ENCODE measurements at regions not wholly inside any gene's neighbourhood (a gene's known extent, or its start where the extent isn't known, plus 50 kb on each side); places are given as distances from the start of the nearest gene placed in this dataset.
A peak's percentile ranks its signal among the peaks of the same experiment; 100 is the strongest.

DNA sequence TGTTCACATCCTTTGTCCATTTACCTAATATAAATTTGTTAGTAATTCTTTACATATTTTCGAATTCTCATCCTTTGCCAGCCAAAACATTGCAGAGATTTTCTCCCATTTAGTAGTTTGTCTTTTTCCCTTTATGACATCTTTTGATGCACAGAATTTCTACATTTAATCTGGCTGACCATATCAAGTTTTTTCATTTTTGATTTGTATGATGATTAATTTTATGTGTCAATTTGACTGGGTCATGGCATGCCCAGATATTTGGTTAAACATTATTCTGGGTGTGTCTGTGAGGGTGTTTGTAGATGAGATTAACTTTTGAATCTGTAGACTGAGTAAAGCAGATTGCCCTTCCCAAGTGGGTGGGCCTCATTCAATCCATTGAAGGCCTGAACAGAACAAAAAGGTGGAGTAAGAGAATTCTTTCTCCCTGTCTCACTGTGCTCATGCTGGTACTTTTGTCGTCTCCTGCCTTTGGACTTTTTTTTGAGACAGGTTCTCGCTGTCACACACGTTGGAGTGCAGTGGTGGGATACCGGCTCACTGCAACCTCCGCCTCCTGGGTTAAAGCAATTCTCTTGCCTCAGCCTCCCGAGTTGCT is 72.1 kb upstream of the EPB41L1 start:
- DNase-seq (ENCODE audit: low spot score): no peak

DNA sequence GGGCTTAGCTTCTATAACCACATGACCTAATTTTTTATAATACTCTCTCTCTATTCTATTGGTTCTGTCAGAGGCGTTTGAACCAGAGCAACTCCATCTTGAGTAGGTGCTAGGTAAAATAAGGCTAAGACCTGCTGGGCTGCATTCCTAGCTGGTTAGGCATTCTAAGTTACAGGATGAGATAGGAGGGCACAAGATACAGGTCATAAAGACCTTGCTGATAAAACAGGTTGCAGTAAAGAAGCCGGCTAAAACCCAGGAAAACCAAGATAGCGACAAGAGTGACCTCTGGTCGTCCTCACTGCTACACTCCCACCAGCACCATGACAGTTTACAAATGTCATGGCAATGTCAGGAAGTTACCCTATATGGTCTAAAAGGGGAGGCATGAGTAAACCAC is 71.3 kb upstream of the EPB41L1 start:
- peak; percentile 42 for DNase-seq (ENCODE audit: low spot score)

DNA sequence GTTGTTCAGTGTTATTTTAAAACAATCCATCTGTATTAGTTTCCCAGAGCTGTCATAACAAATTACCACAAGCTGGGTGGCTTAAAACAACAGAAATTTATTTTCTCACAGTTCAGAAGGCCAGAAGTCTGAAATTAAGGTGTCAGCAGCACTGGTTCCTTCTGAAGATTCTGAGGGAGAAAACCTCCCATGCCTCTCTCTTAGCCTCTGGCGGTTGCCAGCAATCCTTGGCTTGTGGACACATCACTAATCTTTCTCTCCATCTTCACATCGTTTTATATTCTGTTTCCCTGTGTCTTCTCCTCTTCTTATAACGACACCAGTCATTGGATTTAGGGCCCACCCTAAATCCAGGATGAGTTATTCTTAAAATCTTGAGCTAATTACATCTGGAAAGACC is 70.2 kb upstream of the EPB41L1 start:
- DNase-seq (ENCODE audit: low spot score): no peak

GRCh38 chr20:36084897-36085613 is 69.5 kb upstream of the EPB41L1 start:
- DNase-seq (ENCODE audit: low spot score): no peak

GRCh38 chr20:36085686-36086267 is 68.8 kb upstream of the EPB41L1 start:
- DNase-seq (ENCODE audit: low spot score): no peak

- no peak for DNase-seq (ENCODE audit: low spot score)
These were observed 67.8 kb upstream of the EPB41L1 start for GRCh38 chr20:36086767-36087166.

DNA sequence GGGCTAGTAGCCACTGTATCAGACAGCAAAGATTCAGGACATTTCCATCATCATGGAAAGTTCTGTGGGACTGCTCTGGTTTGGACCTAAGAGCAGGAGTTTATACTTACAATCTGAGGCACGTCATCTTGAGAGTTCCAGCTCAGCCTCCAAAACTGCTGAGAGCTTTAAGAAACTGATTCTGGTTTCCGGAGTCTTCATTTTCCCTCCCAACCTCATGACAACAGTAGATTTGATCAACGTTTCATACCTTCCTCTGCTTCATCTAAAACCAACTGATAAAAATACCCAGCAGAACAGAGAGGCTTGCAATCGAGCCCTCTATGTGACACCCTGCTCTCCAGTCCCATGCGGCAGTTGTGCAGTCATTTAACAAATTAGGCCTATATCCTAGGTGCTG is 64.3 kb upstream of the EPB41L1 start:
- DNase-seq (ENCODE audit: low spot score): no peak

DNA sequence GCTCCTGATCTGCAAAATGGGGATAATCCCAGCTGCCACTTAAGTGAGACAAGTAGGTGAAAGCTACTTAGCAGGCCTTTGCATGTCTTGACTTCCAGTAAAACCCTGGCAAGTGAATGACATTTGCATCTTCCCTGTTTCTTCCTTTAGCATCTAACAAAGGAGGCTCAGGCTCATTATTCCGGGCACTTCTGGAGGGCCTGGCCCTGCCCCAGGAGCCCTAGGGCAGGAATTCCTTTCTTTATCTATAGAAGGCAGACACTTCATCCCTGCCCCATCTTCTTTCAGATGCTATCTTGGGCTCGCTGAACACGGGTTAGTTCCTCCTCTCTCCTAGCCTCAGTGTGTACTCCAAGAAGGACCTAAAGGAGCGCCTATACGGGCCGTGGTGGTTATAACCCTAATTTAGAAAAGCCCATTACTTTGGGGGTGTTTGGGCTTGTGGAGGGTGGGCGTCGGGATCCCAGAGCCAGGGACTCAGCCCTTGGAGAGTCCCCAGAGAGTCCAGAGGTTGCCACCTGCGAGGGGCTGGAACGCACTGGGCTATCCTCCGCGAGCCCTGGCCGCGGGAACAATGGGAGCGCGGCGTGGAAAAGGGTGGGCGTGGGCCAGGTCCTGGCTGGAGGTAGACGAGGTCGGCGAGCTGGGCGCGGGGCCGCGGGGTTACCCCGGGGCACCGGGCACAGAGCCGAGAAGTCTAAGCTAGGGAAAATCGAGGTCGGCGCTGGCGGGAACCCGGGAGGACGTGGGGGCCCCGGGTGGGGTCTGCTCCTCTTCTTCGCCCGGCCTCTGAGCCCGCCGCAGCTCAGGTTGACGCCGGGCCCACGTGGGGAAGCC is 62.8 kb upstream of the EPB41L1 start:
- no peak for DNase-seq (ENCODE audit: low spot score)

DNA sequence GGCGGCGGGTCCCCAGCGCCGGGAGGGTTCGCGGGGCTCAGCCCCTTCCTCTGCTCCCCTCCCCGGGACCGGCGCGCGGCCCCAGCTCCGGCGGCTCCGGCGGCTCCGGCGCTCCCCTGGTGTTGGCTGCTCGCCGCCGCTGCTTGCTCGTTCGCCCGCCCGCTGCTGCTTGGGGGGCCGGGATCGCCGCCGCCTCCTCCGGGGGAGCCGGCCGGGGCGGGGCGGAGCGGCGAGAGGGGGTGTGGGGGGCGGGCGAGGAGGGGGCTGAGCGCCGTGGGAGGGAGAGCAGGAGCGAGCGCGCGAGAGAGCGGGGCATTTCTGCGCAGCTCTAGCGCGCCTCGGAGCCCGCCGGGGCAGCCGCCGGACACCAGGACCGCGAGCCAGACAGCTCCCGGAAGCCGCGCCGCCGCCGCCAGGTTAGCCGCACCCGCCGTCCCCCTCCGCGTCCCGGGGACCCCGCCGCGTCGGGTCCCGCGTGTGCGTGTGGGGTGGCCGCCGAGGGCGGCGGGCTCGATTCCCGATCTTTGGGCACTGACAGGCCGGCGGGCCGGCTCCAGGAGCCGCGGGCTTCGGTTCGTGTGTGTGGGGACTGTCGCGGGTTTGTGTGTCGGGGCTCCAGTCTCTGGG is 62.0 kb upstream of the EPB41L1 start:
- no peak for DNase-seq (ENCODE audit: low spot score)

DNA sequence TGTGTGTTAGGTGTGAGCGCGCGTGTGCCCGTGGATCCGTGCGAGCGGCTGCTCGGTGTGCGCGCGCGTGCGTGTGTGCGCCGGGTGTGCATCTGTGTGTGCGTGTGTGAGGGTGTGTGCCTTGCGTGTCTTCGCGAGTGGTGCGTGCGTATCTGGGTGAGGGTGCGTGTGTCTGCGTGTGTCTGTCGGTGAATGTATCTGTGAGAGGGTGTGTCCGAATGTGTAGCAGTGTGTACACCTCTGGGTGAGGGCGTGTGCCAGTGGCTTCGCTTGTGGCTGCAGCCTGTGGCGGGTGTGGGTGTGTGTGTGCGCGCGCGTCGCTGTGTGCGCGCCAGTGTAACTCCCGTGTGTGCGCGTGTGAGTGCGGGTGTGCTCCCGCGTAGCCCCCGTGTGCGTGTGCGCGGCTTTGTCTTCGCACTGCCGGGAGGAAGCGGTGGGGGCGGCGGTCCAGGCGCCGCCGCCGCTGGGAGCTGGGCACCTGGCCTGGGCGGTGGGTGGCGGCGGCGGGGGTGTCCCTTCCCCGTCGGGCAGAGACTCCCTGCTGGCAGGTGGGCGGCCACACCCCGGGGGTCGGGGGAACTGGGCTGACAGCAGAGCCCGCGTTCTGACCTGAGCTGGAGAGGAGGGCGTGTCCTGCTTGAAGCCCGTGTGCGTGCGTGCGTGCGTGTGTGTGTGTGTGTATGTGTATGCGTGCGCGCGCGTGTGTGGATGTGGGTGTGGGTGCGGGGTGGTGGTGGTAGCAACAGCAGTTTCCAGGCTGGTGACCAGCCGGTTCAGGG is 61.3 kb upstream of the EPB41L1 start:
- DNase-seq (ENCODE audit: low spot score): no peak

- DNase-seq (ENCODE audit: low spot score): no peak
These were observed 60.8 kb upstream of the EPB41L1 start for GRCh38 chr20:36093804-36094145.

DNA sequence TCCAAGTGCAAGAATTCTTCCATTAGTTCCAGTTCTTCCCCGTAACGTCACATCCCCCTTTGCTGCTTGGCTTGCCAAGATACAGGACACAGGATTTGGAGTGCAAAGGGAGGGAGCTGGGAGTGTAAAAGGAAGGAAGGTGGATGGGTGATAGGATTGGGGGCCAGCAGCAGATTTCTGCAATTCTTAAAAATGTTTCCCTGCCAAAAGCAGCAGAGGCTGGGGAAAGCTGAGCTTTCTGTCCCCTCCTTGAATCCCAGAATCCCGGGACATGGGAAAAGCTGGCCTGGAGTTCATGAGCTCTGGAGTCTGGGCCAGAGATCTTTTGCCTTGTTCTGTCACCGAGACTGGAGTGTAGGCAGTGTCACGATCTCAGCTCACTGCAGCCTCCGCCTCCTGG is 60.0 kb upstream of the EPB41L1 start:
- peak; percentile 48 for DNase-seq (ENCODE audit: low spot score)

DNA sequence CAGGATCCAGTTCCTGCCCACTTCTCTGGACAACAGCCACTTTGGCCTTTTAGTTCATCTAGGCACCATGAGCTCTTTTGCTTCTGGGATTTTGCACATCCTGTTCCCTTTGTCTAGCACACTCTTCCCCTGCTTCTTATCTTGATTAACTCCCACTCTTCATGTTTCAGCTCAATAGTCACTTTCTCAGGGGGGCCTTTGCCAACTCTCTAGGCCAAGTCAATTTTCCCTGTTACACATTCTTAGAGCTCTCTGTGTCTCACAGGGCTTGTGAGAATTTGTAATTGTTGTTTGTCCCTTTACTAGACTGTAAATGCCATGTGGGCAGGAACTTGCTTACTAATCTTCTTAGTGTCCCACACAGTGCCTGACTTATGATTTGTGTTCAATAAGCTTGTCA is 58.1 kb upstream of the EPB41L1 start:
- no peak for DNase-seq (ENCODE audit: low spot score)

- peak; percentile 21 for DNase-seq (ENCODE audit: low spot score)
These were observed 57.0 kb upstream of the EPB41L1 start for GRCh38 chr20:36097337-36098151.

DNA sequence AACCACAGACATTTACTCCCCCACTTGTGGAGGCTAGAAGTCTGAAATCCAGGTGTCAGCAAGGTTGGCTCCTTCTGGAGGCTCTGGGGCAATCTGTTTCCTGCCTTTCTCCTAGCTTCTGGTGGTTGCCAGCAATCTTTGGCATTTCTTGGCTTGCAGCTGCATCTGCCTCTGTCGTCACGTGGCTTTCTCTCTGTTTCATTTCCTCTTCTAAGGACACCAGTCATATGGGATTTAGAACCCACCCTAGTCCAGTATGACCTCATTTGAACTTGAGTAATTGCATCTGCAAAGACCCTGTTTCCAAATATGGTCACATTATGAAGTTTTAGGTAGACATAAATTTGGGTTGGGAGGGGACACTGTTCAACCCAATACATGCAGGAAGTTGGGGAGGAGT is 56.2 kb upstream of the EPB41L1 start:
- peak; percentile 66 for DNase-seq (ENCODE audit: low spot score)

GRCh38 chr20:36099106-36099505 is 55.4 kb upstream of the EPB41L1 start:
- DNase-seq (ENCODE audit: low spot score): no peak

- no peak for DNase-seq (ENCODE audit: low spot score)
These were observed 53.3 kb upstream of the EPB41L1 start for GRCh38 chr20:36101192-36101591.

DNA sequence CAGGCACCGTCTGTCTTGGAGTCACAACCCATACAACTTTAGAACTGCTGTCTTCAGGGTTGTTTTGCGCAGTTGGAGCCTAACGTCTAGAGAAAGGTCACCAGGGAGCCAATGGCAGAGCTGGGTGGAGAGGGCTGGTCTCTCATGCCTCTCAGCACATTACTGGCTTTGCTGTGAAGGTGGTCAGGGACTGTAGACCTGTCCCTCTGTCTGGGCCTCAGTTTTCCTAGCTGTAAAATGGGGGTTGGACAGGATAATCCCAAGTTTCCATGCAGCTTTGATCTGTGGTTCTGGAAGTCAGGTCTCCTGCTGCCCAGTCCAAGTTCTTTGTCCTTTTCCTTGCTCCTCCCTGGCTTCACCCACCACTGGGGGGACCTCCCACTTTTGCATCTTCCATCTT is 52.2 kb upstream of the EPB41L1 start:
- no peak for DNase-seq (ENCODE audit: low spot score)

GRCh38 chr20:36102809-36103596 is 51.5 kb upstream of the EPB41L1 start:
- DNase-seq (ENCODE audit: low spot score): peak; percentile 13

DNA sequence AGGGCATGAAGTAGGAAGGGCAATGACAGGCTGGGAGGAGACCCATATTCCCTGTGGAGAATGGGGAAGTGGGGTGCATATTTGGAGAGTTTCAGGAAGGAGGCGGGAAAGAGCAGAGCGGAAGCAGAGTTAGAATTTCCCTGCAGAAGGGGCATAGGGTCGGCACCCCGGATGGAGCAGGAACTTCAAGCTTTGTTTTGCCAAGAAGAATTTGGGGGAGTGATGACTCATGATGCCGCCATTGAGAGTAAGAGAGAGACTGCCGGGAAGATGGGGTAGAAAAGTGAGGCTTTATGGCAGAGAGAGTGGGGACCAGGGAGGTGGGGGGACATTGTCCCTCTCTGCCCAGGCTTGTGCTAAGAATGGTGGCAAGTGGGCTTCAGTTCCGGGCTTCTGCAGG is 50.3 kb upstream of the EPB41L1 start:
- DNase-seq (ENCODE audit: low spot score): no peak
